Uterus (tissue), 2 donors: ENCODE measurements at regions not wholly inside any gene's neighbourhood (a gene's known extent, or its start where the extent isn't known, plus 50 kb on each side); places are given as distances from the start of the nearest gene placed in this dataset.

ENCODE experiments used
- CTCF ChIP-seq, 4 experiments: fragments of 200-600 bp in 2 of 4; fragments of 450-650 bp in 2 of 4; sonication (generic) in 2 of 4; IDR thresholded peaks; one replicate each; pipeline ENCODE4 v1.5.1; 2016 to 2019; ENCODE audit warnings: antibody characterized with exemption in 4 of 4, mild to moderate bottlenecking in 2 of 4, moderate library complexity in 1 of 4
- POLR2A ChIP-seq, 2 donors: fragments of 450-650 bp; IDR thresholded peaks; one replicate each; pipeline ENCODE4 v1.6.1; 2016; ENCODE audit warnings: antibody characterized with exemption in 2 of 2, mild to moderate bottlenecking in 1 of 2, moderate library complexity in 1 of 2

DNA sequence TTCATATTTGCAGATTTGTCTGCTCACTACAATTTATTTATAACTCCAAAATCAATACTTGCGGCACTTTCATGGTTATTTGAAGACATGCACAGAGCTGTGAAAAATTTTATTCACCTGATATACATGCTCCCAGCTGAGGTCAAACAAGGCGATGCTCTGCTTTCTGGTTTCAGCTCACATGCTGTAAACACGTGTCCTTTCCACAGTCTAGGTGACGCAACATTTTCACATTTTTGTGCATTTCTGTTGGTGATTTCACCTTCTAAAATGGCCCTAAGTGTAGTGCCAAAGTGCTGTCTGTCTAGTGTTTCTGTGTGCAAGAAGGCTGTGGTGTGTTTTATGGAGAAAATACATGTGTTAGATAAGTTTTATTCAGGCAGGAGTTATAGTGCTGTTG lies 650.5 kb downstream of the RNF144B start:
- no peak for TF ChIP-seq CTCF (IDR thresholded peaks at IDR 0.05)
- no peak for TF ChIP-seq POLR2A (IDR thresholded peaks at IDR 0.05)
